HCT116 (cell line): ENCODE measurements at regions not wholly inside any gene's neighbourhood (a gene's known extent, or its start where the extent isn't known, plus 50 kb on each side); places are given as distances from the start of the nearest gene placed in this dataset.

Source experiments
- ATAC-seq: fragments of 200-7000 bp; cut with Tn5 transposase; 2 replicates; pipeline ENCODE4 v1.9.1; 2020; ENCODE audit warnings: mild to moderate bottlenecking, moderate library complexity
- BruUV-seq: library from RNA; stranded (reverse); fragments of 400-500 nt; replicated peaks from 2 replicates; lab custom pipeline; 2021; lab: Mats Ljungman, UMichigan
- CTCF ChIA-PET: fragments of 300-600 bp; sonication (Branson Sonifier 250); formaldehyde crosslinking; loops from one replicate; lab custom pipeline; 2021; ENCODE audit warnings: antibody characterized with exemption; lab: Charles Lee
- POLR2A ChIA-PET: fragments of 300-600, 350-600 bp; sonication (Branson Sonifier 250); formaldehyde crosslinking; loops from one replicate; lab custom pipeline; 2021; ENCODE audit warnings: antibody characterized with exemption; lab: Charles Lee
- RAD21 ChIA-PET, 2 experiments: fragments of 300-600 bp; sonication (Branson Sonifier 250); formaldehyde crosslinking; loops; one replicate each; lab custom pipeline; 2023; ENCODE audit warnings: low total read pairs in 2 of 2; ENCODE audit not compliant: uncharacterized antibody in 2 of 2, unreplicated experiment in 2 of 2, low non-redundant PET in 1 of 2; lab: Charles Lee
- DNase-seq: peaks from one replicate; pipeline ENCODE4 v3.0.0-alpha.2; 2010; ENCODE audit warnings: low read depth, low spot score
- H2AFZ ChIP-seq: fragments of 200-600 bp; shearing (Covaris generic), sonication (generic); 2 replicates; pipeline ENCODE4 v1.6.1; 2017; ENCODE audit warnings: low read depth, mixed run types, mixed read lengths, antibody characterized with exemption, low read length; ENCODE audit not compliant: poor library complexity, severe bottlenecking
- H3K27ac ChIP-seq: 2 replicates; pipeline ENCODE4 v1.5.1; 2012; ENCODE audit warnings: low read depth, low read length
- H3K27me3 ChIP-seq: fragments of 200-600 bp; sonication (generic); 2 replicates; pipeline ENCODE4 v1.6.1; 2016; ENCODE audit warnings: mixed run types, low read length, mixed read lengths; ENCODE audit not compliant: insufficient read depth
- H3K36me3 ChIP-seq, 2 experiments: fragments of 200-500 bp in 1 of 2; fragments of 200-600 bp in 1 of 2; sonication (Bioruptor generic) in 1 of 2; sonication (generic) in 1 of 2; 2 replicates each; pipeline versions ENCODE4 v1.5.1 to v1.6.1; 2014 to 2016; ENCODE audit warnings: low read length in 2 of 2, inconsistent platforms in 1 of 2, mixed read lengths in 1 of 2, mixed run types in 1 of 2; ENCODE audit not compliant: insufficient read depth in 2 of 2, control insufficient read depth in 1 of 2
- H3K4me1 ChIP-seq, 2 experiments: fragments of 200-600 bp in 1 of 2; sonication (generic) in 1 of 2; 2 replicates each; pipeline versions ENCODE4 v1.5.1 to v1.6.1; 2012 to 2017; ENCODE audit warnings: low read length in 2 of 2, inconsistent platforms in 1 of 2, mild to moderate bottlenecking in 1 of 2, mixed read lengths in 1 of 2, mixed run types in 1 of 2, moderate library complexity in 1 of 2; ENCODE audit not compliant: insufficient read depth in 2 of 2, control insufficient read depth in 1 of 2
- H3K4me2 ChIP-seq: fragments of 200-600 bp; sonication (generic); 2 replicates; pipeline ENCODE4 v1.6.1; 2017; ENCODE audit warnings: mixed run types, low read length, mixed read lengths
- H3K4me3 ChIP-seq, 2 experiments: fragments of 200-600 bp in 1 of 2; sonication (generic) in 1 of 2; replicated peaks in 1 of 2; 2 replicates each; pipeline ENCODE4 v1.5.1; 2011 to 2016; ENCODE audit warnings: low read length in 2 of 2, control low read depth in 1 of 2, low read depth in 1 of 2, mild to moderate bottlenecking in 1 of 2, mixed read lengths in 1 of 2, mixed run types in 1 of 2
- H3K79me2 ChIP-seq: fragments of 200-600 bp; sonication (generic); 2 replicates; pipeline ENCODE4 v1.6.1; 2017; ENCODE audit warnings: mild to moderate bottlenecking, mixed run types, low read length, moderate library complexity, mixed read lengths; ENCODE audit not compliant: insufficient read depth
- H3K9ac ChIP-seq: fragments of 200-600 bp; sonication (generic); 2 replicates; pipeline ENCODE4 v1.6.1; 2016; ENCODE audit warnings: low read length, mixed read lengths
- H3K9me2 ChIP-seq: fragments of 200-600 bp; sonication (generic), shearing (Covaris generic); 2 replicates; pipeline ENCODE4 v1.6.1; 2017; ENCODE audit warnings: mixed run types, mild to moderate bottlenecking, moderate library complexity; ENCODE audit not compliant: insufficient read depth
- H3K9me3 ChIP-seq, 2 experiments: fragments of 200-500 bp in 1 of 2; fragments of 200-600 bp in 1 of 2; sonication (Bioruptor generic) in 1 of 2; sonication (generic) in 1 of 2; 2 replicates each; pipeline ENCODE4 v1.6.1; 2014 to 2017; ENCODE audit warnings: low read length in 2 of 2, mixed read lengths in 2 of 2, inconsistent platforms in 1 of 2, low read depth in 1 of 2, mild to moderate bottlenecking in 1 of 2, mixed run types in 1 of 2, moderate library complexity in 1 of 2; ENCODE audit not compliant: control insufficient read depth in 1 of 2, insufficient read depth in 1 of 2
- H4K20me1 ChIP-seq: fragments of 200-600 bp; sonication (generic), shearing (Covaris generic); 2 replicates; pipeline ENCODE4 v1.6.1; 2017; ENCODE audit warnings: mixed run types, mild to moderate bottlenecking, moderate library complexity; ENCODE audit not compliant: insufficient read depth
- CBX3 ChIP-seq: IDR thresholded peaks from 2 replicates; pipeline ENCODE4 v1.6.1; 2012; ENCODE audit warnings: low read depth
- CTCF ChIP-seq, 3 experiments: fragments of 200-600 bp in 1 of 3; sonication (generic) in 1 of 3; IDR thresholded peaks in 2 of 3; conservative IDR thresholded peaks in 1 of 3; 2 replicates each; pipeline ENCODE4 v1.5.1; 2012 to 2017; ENCODE audit warnings: low read depth in 2 of 3, low read length in 2 of 3, antibody characterized with exemption in 1 of 3, borderline replicate concordance in 1 of 3, control low read depth in 1 of 3, mild to moderate bottlenecking in 1 of 3, mixed read lengths in 1 of 3, mixed run types in 1 of 3, moderate library complexity in 1 of 3; ENCODE audit not compliant: insufficient read depth in 1 of 3
- EGR1 ChIP-seq: IDR thresholded peaks from 2 replicates; pipeline ENCODE4 v1.6.1; 2012; ENCODE audit warnings: low read depth
- EZH2phosphoT487 ChIP-seq: fragments of 200-600 bp; IDR thresholded peaks from 2 replicates; pipeline ENCODE4 v1.6.1; 2018; ENCODE audit warnings: antibody characterized with exemption, borderline replicate concordance
- POLR2A ChIP-seq: IDR thresholded peaks from 2 replicates; pipeline ENCODE4 v1.7.0; 2011; ENCODE audit warnings: borderline replicate concordance; ENCODE audit not compliant: insufficient read depth, insufficient read length; ENCODE audit errors: extremely low read depth
- RAD21 ChIP-seq: IDR thresholded peaks from 2 replicates; pipeline ENCODE4 v1.6.1; 2012; ENCODE audit warnings: low read depth, mild to moderate bottlenecking
- REST ChIP-seq: IDR thresholded peaks from 2 replicates; pipeline ENCODE4 v1.6.1; 2012; ENCODE audit warnings: low read depth
- SIN3A ChIP-seq: IDR thresholded peaks from 2 replicates; pipeline ENCODE4 v1.6.1; 2012; ENCODE audit warnings: low read depth
- SP1 ChIP-seq: IDR thresholded peaks from 2 replicates; pipeline ENCODE4 v1.6.1; 2012; ENCODE audit warnings: low read depth
- SRF ChIP-seq: IDR thresholded peaks from 2 replicates; pipeline ENCODE4 v1.6.1; 2012; ENCODE audit warnings: low read depth
- TCF7L2 ChIP-seq: IDR thresholded peaks from 2 replicates; pipeline ENCODE4 v1.7.0; 2011; ENCODE audit warnings: borderline replicate concordance, inconsistent platforms; ENCODE audit not compliant: insufficient read depth, insufficient read length; ENCODE audit errors: extremely low read depth
- YY1 ChIP-seq: IDR thresholded peaks from 2 replicates; pipeline ENCODE4 v1.6.1; 2011; ENCODE audit warnings: low read length, low read depth, moderate library complexity, mild to moderate bottlenecking; ENCODE audit not compliant: insufficient replicate concordance; ENCODE audit errors: extremely low read depth
- ZNF274 ChIP-seq: fragments of 200-500 bp; sonication (Bioruptor generic); IDR thresholded peaks from 2 replicates; pipeline ENCODE4 v1.6.1; 2014; ENCODE audit warnings: mild to moderate bottlenecking, low read depth, low read length, inconsistent platforms
- intact Hi-C: fragments of 100-400 bp; cut with micrococcal nuclease; formaldehyde crosslinking; loops from 2 replicates; pipeline ENCODE4 v1.10.0; 2022

GRCh38 chr5:126117044-126117443 is 306.2 kb upstream of the GRAMD2B start:
- H3K9me3 ChIP-seq: no peaks in the 10 kb centered on the region
- ATAC-seq: no peak
- no peak overlapping the region for H2AFZ ChIP-seq
- H3K9ac ChIP-seq: no peak overlapping the region
- no peak overlapping the region for H3K4me3 ChIP-seq
- H3K4me1 ChIP-seq: no peaks in the 10 kb centered on the region
- RAD21 ChIA-PET: no interaction called here
- H3K27me3 ChIP-seq: no peaks in the 10 kb centered on the region
- intact Hi-C loops: no loop called here
- DNase-seq: no peak
- TF ChIP-seq SP1 (no peak), ZNF274 (no peak), RAD21 (no peak), REST (no peak), SIN3A (no peak), TCF7L2 (no peak), EGR1 (no peak), CBX3 (no peak), CTCF (IDR thresholded peaks at IDR 0.05 in 2 of 3, conservative IDR thresholded peaks at IDR 0.05 in 1 of 3; ENCODE audit: borderline replicate concordance in 1 of 3, insufficient read depth in 1 of 3, low read depth in 2 of 3, low read length in 2 of 3) (no peak), POLR2A (no peak), YY1 (no peak), SRF (no peak), EZH2phosphoT487 (no peak)
- no peak overlapping the region for H3K4me2 ChIP-seq
- CTCF ChIA-PET: no interaction called here
- H3K9me2 ChIP-seq: 0 out of 2 replicates have a peak, but pooled peaks cover 3% of the 10 kb centered on the region
- H3K36me3 ChIP-seq: no peaks in the 10 kb centered on the region
- POLR2A ChIA-PET: no interaction called here
- no TSS peak for BruUV-seq
- no peak overlapping the region for H3K27ac ChIP-seq
- no peaks in the 10 kb centered on the region for H3K79me2 ChIP-seq
- H4K20me1 ChIP-seq: no peaks in the 10 kb centered on the region
